Ishikawa (cell line): ENCODE measurements at regions not wholly inside any gene's neighbourhood (a gene's known extent, or its start where the extent isn't known, plus 50 kb on each side); places are given as distances from the start of the nearest gene placed in this dataset.

Source experiments
- CEBPB ChIP-seq: IDR thresholded peaks from 2 replicates; pipeline ENCODE4 v1.6.1; 2012
- EGR1 ChIP-seq: IDR thresholded peaks from 2 replicates; pipeline ENCODE4 v1.6.1; 2012
- EP300 ChIP-seq: IDR thresholded peaks from 2 replicates; pipeline ENCODE4 v1.6.1; 2012; ENCODE audit warnings: borderline replicate concordance
- NFIC ChIP-seq: IDR thresholded peaks from 2 replicates; pipeline ENCODE4 v1.6.1; 2012
- RAD21 ChIP-seq: IDR thresholded peaks from 2 replicates; pipeline ENCODE4 v1.6.1; 2012; ENCODE audit warnings: low read depth
- TAF1 ChIP-seq: IDR thresholded peaks from 2 replicates; pipeline ENCODE4 v1.6.1; 2012; ENCODE audit warnings: low read depth, mild to moderate bottlenecking
- TCF12 ChIP-seq: IDR thresholded peaks from 2 replicates; pipeline ENCODE4 v1.6.1; 2012; ENCODE audit warnings: low read depth
- YY1 ChIP-seq: IDR thresholded peaks from 2 replicates; pipeline ENCODE4 v1.6.1; 2012; ENCODE audit warnings: low read depth
- TF ChIP-seq, protein P1 (sequence below): IDR thresholded peaks from 2 replicates; pipeline ENCODE4 v1.6.1; 2012; ENCODE audit warnings: low read depth, mild to moderate bottlenecking
- TF ChIP-seq, protein P2 (sequence below): IDR thresholded peaks from 2 replicates; pipeline ENCODE4 v1.6.1; 2012

DNA sequence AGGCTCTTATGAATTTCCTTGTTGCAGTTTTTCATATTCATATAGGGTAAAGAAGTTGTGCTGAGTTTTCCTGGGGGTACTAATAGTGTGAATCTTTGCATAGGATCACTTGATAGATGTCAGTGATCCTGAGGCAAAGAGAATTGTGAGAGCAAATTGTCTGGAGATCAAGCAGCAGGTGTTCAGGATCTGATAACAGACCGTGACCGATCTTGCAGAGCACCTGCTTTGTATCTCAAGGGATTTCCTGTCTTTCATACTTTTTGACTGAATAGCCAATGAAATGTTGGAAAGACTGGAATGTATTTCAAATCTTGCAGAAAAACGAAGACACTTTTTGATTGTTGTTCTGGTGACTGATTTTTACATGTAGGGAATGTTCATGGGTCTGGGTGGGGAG, 914.5 kb downstream of the STIM2 start:
- TF ChIP-seq EGR1 (no peak), EP300 (no peak), YY1 (no peak), NFIC (no peak), TCF12 (no peak), TAF1 (no peak), CEBPB (no peak), RAD21 (no peak)
- TF ChIP-seq, protein P1, sequence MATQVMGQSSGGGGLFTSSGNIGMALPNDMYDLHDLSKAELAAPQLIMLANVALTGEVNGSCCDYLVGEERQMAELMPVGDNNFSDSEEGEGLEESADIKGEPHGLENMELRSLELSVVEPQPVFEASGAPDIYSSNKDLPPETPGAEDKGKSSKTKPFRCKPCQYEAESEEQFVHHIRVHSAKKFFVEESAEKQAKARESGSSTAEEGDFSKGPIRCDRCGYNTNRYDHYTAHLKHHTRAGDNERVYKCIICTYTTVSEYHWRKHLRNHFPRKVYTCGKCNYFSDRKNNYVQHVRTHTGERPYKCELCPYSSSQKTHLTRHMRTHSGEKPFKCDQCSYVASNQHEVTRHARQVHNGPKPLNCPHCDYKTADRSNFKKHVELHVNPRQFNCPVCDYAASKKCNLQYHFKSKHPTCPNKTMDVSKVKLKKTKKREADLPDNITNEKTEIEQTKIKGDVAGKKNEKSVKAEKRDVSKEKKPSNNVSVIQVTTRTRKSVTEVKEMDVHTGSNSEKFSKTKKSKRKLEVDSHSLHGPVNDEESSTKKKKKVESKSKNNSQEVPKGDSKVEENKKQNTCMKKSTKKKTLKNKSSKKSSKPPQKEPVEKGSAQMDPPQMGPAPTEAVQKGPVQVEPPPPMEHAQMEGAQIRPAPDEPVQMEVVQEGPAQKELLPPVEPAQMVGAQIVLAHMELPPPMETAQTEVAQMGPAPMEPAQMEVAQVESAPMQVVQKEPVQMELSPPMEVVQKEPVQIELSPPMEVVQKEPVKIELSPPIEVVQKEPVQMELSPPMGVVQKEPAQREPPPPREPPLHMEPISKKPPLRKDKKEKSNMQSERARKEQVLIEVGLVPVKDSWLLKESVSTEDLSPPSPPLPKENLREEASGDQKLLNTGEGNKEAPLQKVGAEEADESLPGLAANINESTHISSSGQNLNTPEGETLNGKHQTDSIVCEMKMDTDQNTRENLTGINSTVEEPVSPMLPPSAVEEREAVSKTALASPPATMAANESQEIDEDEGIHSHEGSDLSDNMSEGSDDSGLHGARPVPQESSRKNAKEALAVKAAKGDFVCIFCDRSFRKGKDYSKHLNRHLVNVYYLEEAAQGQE: no peak
- TF ChIP-seq, protein P2, sequence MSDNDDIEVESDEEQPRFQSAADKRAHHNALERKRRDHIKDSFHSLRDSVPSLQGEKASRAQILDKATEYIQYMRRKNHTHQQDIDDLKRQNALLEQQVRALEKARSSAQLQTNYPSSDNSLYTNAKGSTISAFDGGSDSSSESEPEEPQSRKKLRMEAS: no peak
